ENCODE measurements at regions not wholly inside any gene's neighbourhood (a gene's known extent, or its start where the extent isn't known, plus 50 kb on each side); places are given as distances from the start of the nearest gene placed in this dataset.

DNA sequence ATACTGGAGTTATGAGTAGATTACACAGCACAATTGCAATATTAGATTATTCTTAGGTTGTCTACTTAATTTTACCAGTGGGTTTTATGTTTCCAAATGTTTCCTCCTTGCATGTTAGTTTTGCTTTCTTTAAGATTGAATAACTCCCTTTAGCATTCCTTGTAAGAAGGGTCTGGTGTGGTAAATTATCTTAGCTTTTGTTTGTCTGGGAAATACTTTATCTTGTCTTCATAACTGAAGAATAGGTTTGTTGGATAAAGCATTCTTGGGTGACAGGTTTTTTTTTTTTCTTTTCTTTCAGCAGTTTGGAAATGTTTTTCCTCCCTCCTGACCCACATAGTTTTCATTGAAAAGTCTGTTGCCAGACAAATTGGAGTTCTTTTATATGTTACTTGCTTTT lies 531.1 kb downstream of the ANXA1 start:
- no peak for DNase-seq

DNA sequence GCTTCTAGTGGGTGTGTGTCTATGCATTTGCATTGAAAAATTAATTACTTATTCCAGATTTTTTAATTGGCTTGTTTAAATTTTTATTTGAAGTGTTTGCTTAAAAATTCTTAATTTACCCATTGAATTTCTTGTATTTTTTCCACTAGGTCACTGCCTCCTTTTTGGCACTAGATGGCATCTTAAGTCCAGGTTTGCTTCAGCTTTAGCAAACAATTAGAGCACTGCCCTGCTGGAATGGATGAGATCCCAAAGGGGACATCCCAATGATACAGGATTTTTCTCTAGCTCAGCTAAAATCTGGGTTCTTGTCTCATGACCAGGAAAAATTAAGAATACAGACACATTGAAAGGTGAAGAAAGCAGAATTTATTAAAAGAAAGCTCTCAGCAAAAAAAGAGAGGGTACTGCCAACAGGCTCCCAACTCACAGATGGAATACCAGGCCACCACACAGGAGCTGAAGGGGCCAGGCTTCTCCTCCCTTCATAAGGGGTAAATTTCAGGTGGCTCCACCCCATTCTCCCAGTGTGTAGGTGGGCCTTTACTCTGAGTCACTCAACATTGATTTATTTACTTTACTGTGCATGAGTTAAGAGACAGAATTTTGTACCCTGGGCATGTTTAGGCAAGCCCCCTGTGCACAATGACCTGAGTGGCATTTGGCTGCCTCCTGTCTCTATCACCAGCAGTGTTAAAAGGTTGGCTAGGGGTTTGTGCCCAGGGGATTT lies 532.4 kb downstream of the ANXA1 start:
- DNase-seq: no peak

DNA sequence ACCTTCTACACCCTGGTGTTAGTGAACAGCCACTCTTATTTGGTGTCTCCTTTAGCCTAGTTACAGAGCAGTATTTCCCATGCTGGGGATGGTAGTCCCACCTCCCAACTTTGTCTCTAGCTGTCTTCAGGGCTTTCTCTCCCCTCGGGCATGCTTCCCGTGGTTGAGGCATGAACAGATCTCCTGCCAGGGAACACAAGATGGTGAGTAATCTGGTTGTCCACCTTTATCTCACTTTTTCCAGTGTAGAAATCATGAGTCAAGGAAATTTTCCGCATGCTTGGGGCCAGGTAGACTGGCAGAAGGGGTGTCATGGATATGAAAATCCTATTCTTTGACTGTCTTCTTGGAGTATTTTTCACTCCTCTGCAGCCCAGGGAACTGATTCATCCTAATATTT lies 532.9 kb downstream of the ANXA1 start:
- no peak for DNase-seq

DNA sequence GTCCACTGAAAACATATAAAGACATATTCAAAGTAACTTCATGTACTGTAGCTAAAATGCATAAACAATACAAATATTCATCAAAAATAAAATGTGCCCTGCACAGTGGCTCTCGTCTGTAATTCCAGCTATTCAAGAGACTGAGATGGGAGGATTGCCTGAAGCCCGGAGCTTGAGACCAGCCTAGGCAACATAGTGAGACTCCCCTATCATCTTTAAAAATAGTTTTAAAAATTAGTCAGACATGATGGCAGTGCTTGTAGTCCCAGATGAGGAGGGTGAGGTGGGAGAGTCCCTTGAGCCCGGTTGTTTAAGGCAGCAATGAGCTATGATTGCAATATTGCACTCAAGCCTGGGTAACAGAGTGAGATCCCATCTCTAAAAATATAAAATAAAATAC lies 534.1 kb downstream of the ANXA1 start:
- DNase-seq: no peak

DNA sequence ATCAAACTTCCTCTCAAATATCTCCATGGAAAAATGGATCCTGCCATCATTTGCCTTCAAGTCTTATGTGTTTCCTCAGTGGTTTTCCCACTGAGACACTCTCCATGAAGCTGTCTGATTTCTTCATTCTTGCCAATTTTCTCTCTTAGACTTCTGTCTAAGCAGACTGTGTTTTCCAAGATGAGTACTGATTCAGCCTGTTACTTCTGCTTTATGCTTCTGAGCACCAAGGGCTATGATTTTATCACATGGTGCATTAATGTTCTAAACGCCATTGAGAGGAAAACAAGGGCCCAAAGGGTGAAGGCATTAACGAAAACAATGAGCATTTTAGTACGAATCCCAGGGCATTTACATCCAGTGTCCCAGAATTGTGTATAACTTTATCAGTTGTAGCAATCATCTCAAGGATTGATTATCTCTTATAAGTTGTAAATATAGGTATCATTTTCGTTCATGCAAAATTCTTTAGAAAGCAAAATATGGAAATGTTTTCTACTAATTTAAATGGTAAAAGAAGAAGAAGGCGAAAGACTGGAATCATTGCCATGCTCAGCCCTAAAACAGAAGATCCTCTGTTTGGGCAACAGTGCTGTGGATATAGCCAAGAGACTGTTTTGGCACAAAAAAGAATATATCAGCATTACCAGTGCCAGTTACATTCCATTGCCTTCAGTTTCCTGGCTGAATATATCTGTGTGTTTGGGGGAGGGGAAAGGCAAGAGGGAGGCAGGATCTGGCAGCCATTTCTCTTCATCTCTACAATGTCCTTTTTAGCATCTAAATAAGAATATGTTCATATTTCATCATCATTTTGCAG lies 537.6 kb downstream of the ANXA1 start:
- DNase-seq: no peak

DNA sequence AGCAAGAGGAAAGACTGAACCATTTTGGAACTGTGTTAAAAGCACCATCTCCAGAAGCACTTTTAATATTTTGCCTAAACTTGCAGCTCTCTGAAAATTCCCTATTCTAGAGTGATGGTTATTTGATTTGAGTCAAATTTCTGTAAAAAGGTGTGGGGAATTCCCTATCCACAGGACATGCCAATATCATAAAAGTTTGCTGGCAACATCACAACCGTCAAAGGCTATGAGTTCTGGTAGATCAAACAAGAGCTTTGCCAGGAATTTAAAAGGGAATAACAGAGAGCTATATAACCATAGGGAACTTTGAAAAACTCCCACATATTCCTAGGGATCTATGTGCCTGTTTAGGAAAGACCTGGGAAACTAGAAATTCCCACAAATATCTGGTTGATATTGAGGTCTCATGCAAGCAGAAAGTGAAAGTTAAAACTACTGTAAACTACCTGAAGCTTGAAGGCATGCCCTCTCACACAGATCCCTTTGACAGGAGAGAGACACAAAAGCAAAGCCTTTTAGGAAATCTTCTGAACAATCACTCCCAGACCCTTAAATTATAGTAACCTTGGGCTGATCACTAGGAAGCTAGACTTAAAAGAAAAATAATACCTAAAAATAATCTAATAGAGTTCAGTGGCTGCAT lies 549.9 kb downstream of the ANXA1 start:
- DNase-seq: no peak

DNA sequence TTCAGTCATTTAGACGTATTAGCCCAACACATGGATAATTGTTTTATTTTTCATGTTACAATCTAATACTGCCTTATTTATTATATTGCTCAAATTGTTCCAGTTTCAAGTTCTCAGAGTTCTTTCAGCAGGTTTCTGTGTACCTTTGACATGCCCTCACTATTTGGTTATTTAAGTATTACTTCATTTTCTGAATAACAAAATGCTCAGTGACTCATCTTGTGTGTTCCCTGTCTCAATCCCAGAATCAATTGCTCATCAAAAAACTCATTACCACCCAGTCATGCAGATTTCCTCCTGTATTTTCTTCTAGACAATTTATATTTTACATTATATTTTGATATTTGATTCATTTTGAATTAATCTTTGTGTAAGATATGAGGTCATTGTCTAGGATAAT lies 562.6 kb downstream of the ANXA1 start:
- no peak for DNase-seq

DNA sequence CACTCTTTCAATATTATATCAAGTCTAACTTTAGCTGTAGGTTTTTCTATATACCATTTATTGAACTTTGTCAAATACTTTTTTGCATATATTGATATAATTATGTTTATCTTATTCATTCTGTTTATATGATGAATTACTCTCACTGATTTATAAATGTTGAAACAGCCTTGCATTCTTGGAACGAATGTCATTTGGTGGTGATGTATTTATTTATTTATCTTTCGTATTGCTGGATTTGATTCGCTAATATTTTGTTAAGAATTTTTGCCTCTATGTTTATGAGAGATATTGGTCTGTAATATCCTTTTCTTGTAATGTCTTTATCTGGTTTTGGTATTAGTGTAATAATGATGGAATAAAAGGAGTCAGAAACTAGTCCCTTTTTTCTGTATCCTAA lies 563.9 kb downstream of the ANXA1 start:
- DNase-seq: no peak

DNA sequence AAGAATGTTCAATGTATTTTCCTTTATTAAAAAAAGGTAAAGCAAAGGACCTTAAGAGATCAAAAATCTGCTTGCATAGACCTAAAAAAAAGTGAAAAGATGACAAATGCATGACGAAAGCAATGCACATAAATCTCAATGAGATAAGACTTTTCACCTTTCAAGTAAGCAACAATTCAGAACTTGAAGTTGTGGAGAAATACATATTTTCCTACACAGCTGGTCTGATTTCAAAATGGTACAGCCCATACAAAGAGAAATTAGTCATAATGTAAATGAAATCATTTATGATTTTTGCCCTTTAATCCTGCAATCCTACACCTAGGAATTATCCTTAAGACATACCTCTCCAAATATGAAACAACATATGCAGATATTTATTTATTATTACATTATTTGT lies 568.0 kb downstream of the ANXA1 start:
- DNase-seq: no peak

DNA sequence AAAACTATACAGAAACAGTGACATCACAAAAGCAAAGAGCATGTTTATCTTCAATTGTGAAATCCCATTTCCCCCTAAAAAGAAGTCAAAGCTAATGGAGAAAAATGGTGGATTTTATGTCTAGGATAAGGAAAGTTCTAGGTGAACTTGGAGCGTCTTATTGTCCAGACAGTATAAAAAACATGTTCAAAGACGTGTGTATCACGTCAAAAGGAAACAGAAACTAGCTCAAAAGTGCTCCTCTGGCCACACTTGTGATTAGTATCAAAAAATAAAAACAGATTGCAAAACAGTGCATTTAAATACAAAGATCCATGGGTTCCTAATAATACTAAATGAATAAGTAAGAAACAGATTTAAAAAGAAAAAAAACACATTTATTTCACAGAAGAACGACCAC lies 568.9 kb downstream of the ANXA1 start:
- DNase-seq: no peak

DNA sequence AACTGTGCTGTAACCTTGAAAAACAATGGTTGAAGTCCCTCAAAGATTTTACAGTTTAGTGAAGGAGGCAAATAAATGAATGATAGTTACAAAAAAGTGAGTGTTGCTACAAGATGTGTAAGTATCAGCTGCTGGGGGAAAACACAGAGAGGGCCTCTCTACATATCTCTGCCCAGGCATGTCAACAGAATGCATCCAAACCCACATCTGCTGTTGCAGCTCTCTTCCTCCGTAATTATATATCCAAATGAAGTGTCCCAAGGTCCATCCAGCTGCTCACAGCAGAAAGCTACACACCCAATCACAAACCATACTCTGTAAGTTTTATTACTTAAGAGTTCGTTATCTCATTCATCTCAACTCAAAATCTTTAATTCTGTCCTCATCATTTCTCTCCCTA lies 584.6 kb downstream of the ANXA1 start:
- DNase-seq: no peak

DNA sequence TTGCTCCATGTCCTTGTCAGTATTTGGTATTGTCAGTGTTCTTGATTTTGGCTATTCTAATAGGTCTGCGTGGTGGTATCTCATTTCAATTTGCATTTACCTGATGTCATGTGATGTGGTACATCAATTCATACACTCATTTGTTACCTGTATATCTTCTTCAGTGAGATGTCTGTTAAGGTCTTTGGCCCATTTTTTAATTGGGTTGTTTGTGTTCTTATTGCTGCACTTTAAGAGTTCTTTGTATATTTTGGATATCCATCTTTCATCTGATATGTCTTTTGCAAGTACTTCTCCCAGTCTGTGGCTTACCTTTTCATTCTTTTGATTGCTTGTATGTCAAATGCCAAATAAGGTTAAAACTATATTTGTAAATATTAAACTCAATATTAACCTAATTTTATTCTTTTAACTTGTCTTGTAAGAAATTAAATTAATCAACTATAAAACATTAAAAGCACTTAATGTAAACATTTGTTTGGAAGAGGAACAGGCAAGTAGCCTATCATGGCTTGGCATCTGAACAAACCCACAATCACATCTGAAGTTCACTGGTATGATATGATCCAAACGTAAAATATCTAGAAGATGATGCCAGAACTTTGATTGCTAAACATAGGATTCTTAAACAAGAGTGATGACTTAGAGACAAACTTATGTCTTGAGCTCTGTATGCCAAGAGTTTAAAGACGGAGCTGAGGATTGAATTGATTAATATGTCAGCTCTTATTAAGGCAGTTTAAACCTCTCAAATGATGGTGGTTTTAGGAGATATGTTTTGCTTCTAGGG lies 587.3 kb downstream of the ANXA1 start:
- no peak for DNase-seq

DNA sequence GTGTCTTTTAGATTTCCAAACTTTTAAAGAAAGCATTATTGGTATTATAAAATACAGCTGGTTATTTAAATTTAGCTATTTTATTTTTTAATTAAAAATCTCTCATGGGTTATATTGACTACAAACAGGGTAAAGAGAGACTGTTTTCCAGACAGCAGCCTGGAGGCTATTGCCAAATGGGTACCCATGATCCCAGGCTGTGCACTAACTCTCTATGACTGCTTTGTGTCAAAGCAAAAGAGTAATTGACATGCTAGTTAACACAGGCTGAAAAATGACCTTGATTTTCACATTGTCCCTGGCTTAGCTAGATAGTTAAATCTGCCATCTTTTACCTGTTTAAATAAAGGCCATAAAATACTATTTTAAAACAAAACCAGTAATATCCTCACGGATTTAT lies 589.7 kb downstream of the ANXA1 start:
- no peak for DNase-seq

DNA sequence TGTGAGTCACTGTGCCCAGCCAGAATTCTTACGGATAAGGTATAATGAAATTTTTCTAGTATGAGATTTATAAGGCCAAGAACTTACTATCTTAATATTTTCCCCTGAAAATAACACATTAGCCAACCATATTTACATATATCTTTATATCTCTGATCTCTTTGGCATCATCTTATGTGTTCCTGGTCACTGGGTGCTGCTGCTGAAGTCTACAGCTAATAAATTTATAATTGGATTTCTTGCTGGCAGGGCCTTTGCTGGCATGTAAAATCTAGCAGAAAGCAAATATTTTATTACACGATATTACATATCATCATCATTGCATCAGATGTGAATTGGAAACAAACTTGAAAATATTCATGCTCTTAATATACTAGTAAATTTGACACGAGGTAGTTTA lies 590.7 kb downstream of the ANXA1 start:
- DNase-seq: no peak

DNA sequence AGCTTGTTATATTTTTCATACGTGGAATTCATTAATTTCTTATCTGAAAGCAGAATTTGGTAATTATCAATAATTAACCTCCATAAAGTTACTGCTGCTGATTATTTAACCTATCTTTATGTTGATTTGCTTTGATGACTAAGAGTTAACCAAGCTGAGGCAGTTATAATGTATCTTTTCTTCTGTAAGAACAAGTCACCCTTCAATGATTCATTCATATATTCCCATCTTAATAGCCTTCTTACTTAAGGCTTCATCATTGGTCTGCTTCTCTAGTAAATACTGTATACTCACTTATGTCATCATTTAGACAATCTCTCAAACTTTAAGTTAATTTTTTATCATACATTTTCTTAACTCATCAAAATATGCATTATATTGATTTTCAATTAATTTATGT lies 592.2 kb downstream of the ANXA1 start:
- DNase-seq: no peak

DNA sequence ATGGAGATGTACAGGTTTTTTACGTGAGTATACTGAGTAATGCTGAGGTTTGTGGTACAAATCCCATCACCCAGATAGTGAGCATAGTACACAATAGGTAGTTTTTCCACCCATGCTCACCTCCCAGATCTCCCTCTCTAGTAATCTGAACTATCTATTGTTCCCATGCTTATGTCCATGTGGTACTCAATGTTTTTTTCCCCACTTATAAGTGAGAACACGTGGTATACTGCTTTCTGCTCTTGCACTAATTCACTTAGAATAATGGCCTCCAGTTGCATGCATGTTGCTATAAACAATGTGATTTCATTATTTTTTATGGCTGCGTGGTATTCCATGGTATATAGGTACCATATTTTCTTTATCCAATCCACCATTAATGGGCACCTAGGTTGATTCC lies 593.9 kb downstream of the ANXA1 start:
- no peak for DNase-seq

DNA sequence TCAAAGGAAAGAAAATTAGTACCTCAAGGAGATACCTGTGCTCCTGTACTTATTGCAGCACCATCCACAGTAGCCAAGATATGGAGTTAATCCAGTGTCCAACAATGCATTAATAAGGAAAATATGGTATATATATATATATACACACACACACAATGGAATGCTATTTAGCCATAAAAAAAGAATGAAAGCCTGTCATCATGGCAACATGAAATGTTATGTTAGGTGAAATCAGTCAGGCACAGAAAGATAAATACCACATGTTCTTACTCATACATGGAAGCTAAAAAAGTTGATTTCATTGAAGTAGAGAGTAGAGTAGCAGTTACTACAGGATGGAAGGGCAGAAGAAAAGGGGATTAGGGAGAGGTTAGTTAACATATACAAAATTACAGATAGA lies 601.5 kb downstream of the ANXA1 start:
- no peak for DNase-seq

DNA sequence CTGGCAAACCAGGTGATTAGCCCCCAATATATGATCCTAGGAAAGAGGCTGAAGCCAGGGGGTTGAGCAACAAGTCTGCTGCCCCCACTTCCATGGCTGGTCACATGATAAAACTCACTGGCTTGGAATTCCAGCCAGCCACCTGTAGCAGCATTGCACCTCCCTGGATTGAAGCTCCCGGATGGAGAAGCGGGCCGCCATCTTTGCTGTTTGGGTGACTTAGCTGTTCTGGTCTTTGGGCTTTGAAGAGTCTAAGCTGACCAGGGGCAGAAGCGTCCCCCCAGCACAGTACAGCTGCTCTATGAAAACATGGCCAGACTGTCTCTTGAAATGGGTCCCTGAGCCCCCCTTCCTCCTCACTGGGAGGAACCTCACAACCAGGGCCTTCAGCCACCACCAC lies 610.2 kb downstream of the ANXA1 start:
- no peak for DNase-seq

DNA sequence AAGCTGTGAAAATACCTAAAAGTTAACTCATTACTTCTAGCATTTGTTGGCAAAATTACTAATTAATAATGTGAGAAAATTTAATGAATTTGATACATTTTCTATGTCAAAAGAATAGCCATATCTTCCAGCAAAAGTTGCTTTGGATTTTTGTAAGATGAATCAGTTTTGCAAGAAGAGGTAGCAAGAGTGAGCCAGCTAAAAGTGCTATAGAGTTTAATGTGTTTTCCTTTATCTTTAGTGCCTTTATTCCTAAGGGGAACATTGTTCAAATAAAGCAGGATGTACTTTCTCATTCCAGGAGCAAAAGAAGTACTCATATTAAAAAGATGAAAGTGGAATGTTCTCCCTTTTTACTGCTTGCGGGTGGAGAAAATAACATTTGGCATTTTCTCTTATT lies 622.2 kb downstream of the ANXA1 start:
- DNase-seq: no peak

DNA sequence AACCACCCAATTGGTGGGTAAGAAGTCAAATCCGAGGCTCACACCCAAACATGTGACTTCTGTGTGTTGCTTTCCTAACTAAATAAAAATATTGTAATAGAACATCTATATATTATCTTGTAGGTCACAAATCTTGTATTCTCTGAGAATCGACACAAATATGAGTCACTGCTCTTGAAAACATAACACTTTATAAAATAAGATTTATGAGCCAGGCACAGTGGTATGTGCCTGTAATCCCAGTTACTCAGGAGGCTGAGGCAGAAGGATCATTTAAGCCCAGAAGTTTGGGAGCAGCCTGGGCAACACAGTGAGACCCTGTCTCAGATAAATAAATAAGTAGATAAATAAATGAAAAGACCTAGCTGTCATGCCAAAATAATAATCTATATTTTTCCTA lies 624.1 kb downstream of the ANXA1 start:
- no peak for DNase-seq

DNA sequence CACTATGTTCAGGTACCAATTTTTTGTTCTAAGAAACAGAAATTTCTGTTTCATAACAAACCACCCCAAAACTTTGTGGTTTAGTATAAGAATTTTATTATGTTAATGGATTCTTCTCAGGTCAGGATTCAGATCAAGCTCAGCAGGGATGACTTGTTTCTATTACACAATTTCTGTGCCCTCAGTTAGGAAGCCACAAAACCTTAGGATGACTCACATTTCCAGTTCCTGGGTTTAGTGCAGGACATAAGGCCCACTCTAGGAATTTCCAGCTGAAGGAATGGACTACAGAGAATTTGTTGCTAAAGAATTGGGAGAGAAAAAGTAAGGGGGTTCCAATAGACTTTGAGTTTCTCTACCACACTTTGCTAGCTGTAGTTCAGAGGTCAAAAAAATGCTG lies 629.3 kb downstream of the ANXA1 start:
- no peak for DNase-seq

DNA sequence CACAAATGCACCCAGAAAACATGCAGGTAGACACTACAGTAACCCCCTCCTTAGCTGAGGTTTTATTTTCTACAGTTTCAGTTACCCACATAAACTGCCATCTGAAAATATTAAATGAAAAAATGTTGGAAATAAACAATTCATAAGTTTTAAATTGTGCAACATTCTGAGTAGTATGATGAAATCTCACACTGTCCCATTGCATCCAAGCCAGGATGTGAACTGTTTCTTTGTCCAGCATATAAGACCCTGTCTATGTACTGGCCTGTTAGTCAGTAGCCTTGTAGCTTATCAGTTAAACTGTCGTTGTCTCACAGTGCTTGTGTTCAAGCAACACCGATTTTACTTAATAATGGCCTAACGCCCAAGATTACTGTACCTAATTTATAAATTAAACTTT lies 630.5 kb downstream of the ANXA1 start:
- no peak for DNase-seq

DNA sequence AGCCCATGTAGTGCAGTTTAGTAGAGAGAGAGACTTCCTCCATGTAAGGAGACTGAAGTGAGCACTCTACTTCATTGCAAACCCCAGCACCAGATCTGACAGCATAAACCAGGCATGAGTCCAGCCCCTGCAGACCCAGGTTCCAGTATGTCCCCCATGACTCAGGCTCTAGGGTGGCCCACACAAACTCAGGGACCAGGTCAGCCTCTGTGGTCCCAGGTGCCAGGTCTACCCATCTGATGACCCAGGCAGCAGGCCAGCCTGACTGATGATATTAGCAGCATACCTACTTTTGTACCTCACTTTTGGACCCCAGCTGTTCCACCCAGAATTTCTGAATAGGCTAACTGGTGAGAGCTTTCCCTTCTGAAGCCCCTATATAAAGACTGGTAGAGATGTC lies 647.8 kb downstream of the ANXA1 start:
- no peak for DNase-seq
